ENCODE measurements at regions not wholly inside any gene's neighbourhood (a gene's known extent, or its start where the extent isn't known, plus 50 kb on each side); places are given as distances from the start of the nearest gene placed in this dataset.

GRCh38 chr19:32200312-32201038, 144.9 kb upstream of the ZNF507 start:
- no peak for TF ChIP-seq TOX (CRISPR knock-in tag; IDR thresholded peaks at IDR 0.05; ENCODE audit: borderline replicate concordance)
- no peak for TF ChIP-seq ZFP3 (CRISPR knock-in tag; IDR thresholded peaks at IDR 0.05)
- no peak for TF ChIP-seq PATZ1 (CRISPR knock-in tag; IDR thresholded peaks at IDR 0.05; ENCODE audit: borderline replicate concordance)
- no peak for TF ChIP-seq ZFP30 (CRISPR knock-in tag; IDR thresholded peaks at IDR 0.05)
- no peak for TF ChIP-seq TCF4 (CRISPR knock-in tag; IDR thresholded peaks at IDR 0.05; ENCODE audit: borderline replicate concordance)
- TF ChIP-seq ARNTL (CRISPR knock-in tag; IDR thresholded peaks at IDR 0.05; ENCODE audit: borderline replicate concordance, low read depth): no peak
- TF ChIP-seq ZC3H10 (CRISPR knock-in tag; IDR thresholded peaks at IDR 0.05): no peak
- TF ChIP-seq PPARA (CRISPR knock-in tag; IDR thresholded peaks at IDR 0.05; ENCODE audit: borderline replicate concordance): no peak
- no peak for TF ChIP-seq ZNF8 (CRISPR knock-in tag; IDR thresholded peaks at IDR 0.05)
- no peak for TF ChIP-seq OSR1 (CRISPR knock-in tag; IDR thresholded peaks at IDR 0.05)
- TF ChIP-seq CSRNP3 (CRISPR knock-in tag; IDR thresholded peaks at IDR 0.05): no peak
- TF ChIP-seq, protein P1, sequence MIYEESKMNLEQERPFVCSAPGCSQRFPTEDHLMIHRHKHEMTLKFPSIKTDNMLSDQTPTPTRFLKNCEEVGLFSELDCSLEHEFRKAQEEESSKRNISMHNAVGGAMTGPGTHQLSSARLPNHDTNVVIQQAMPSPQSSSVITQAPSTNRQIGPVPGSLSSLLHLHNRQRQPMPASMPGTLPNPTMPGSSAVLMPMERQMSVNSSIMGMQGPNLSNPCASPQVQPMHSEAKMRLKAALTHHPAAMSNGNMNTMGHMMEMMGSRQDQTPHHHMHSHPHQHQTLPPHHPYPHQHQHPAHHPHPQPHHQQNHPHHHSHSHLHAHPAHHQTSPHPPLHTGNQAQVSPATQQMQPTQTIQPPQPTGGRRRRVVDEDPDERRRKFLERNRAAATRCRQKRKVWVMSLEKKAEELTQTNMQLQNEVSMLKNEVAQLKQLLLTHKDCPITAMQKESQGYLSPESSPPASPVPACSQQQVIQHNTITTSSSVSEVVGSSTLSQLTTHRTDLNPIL (CRISPR knock-in tag; IDR thresholded peaks at IDR 0.05; ENCODE audit: low read depth): no peak
- no peak for TF ChIP-seq POU6F1 (CRISPR knock-in tag; IDR thresholded peaks at IDR 0.05; ENCODE audit: borderline replicate concordance, low read depth)
- TF ChIP-seq RARB (CRISPR knock-in tag; IDR thresholded peaks at IDR 0.05): no peak
